BJ (cell line): ENCODE measurements at regions not wholly inside any gene's neighbourhood (a gene's known extent, or its start where the extent isn't known, plus 50 kb on each side); places are given as distances from the start of the nearest gene placed in this dataset.

Experiments used
- CTCF ChIA-PET: fragments of 350-600 bp; formaldehyde crosslinking; extraction: SDS; loops from one replicate; lab custom pipeline; 2021; ENCODE audit warnings: antibody characterized with exemption, inconsistent platforms; lab: Yijun Ruan, JAX
- POLR2A ChIA-PET: fragments of 300-600 bp; sonication (Branson Sonifier 250); formaldehyde crosslinking; extraction: SDS; loops from one replicate; lab custom pipeline; 2021; ENCODE audit warnings: antibody characterized with exemption; lab: Charles Lee
- DNase-seq: peaks from one replicate; pipeline ENCODE4 v3.0.0-alpha.2; 2011; ENCODE audit warnings: low read depth
- H3K27me3 ChIP-seq: 2 replicates; pipeline ENCODE4 v1.6.0; 2011; ENCODE audit warnings: low read length; ENCODE audit not compliant: control insufficient read depth, insufficient read depth
- H3K36me3 ChIP-seq: 2 replicates; pipeline ENCODE4 v1.5.1; 2011; ENCODE audit warnings: low read length; ENCODE audit not compliant: control insufficient read depth, insufficient read depth
- H3K4me3 ChIP-seq: 2 replicates; pipeline ENCODE4 v1.5.1; 2011; ENCODE audit warnings: low read depth, mild to moderate bottlenecking, control low read depth, low read length
- CTCF ChIP-seq: IDR thresholded peaks from 2 replicates; pipeline ENCODE4 v1.5.1; 2011; ENCODE audit warnings: low read depth, mild to moderate bottlenecking, control low read depth, inconsistent platforms, low read length, moderate library complexity; ENCODE audit not compliant: insufficient read depth

- POLR2A ChIA-PET: no interaction called here
- TF ChIP-seq CTCF: no peak
Observed at GRCh38 chr12:75840994-75841355, 190.6 kb downstream of the PHLDA1 start.

GRCh38 chr12:75838309-75838708, 193.3 kb downstream of the PHLDA1 start:
- POLR2A ChIA-PET: no interaction called here

More at GRCh38 chr12:75840994-75841355, 190.6 kb downstream of the PHLDA1 start:
- H3K4me3 ChIP-seq: no peak overlapping the region
- H3K36me3 ChIP-seq: no peaks in the 10 kb centered on the region
- DNase-seq: no peak
- H3K27me3 ChIP-seq: no peaks in the 10 kb centered on the region
- CTCF ChIA-PET: no interaction called here

GRCh38 chr12:75837700-75838099, 193.9 kb downstream of the PHLDA1 start:
- no peak for TF ChIP-seq CTCF
- ChIA-PET CTCF (interaction anchor here (1.0 to 2.5 kb wide), 3 partner anchors 10 to 173 kb away, joined by 3 to 7 read pairs (median 6); no protein-coding TSS in a partner anchor), POLR2A (no interaction called here)
- Histone ChIP-seq H3K27me3 (no peaks in the 10 kb centered on the region), H3K4me3 (no peak overlapping the region), H3K36me3 (no peaks in the 10 kb centered on the region)
- no peak for DNase-seq

More at GRCh38 chr12:75838309-75838708, 193.3 kb downstream of the PHLDA1 start:
- no peak for TF ChIP-seq CTCF
- CTCF ChIA-PET: interaction anchor here (1.0 to 2.5 kb wide), 2 partner anchors 10 to 172 kb away, joined by 3 to 7 read pairs; no protein-coding TSS in a partner anchor
- no peaks in the 10 kb centered on the region for H3K36me3 ChIP-seq
- H3K4me3 ChIP-seq: no peak overlapping the region
- no peak for DNase-seq
- no peaks in the 10 kb centered on the region for H3K27me3 ChIP-seq

GRCh38 chr12:75836533-75836932, 195.0 kb downstream of the PHLDA1 start:
- Histone ChIP-seq H3K4me3 (no peak overlapping the region), H3K36me3 (no peaks in the 10 kb centered on the region), H3K27me3 (no peaks in the 10 kb centered on the region)
- ChIA-PET POLR2A (no interaction called here), CTCF (interaction anchor here (1.4 to 2.0 kb wide), 2 partner anchors 9 to 17 kb away, joined by 3 to 6 read pairs; no protein-coding TSS in a partner anchor)
- DNase-seq: no peak
- no peak for TF ChIP-seq CTCF

- ChIA-PET CTCF (interaction anchor here (1.2 kb wide), 1 partner anchor 23 kb away, joined by 7 read pairs; no protein-coding TSS in a partner anchor), POLR2A (no interaction called here)
- DNase-seq: no peak
- no peak for TF ChIP-seq CTCF
- H3K36me3 ChIP-seq: no peaks in the 10 kb centered on the region
- no peaks in the 10 kb centered on the region for H3K27me3 ChIP-seq
- H3K4me3 ChIP-seq: no peak overlapping the region
Observed at GRCh38 chr12:75834591-75834990, 197.0 kb downstream of the PHLDA1 start.
